ENCODE measurements at regions not wholly inside any gene's neighbourhood (a gene's known extent, or its start where the extent isn't known, plus 50 kb on each side); places are given as distances from the start of the nearest gene placed in this dataset.
A peak's percentile ranks its signal among the peaks of the same experiment; 100 is the strongest.
"Not testable (repeated sequence)": the region's sequence is repeated elsewhere in the genome, so short reads cannot be mapped to it uniquely, and the experiment has no call there.

DNA sequence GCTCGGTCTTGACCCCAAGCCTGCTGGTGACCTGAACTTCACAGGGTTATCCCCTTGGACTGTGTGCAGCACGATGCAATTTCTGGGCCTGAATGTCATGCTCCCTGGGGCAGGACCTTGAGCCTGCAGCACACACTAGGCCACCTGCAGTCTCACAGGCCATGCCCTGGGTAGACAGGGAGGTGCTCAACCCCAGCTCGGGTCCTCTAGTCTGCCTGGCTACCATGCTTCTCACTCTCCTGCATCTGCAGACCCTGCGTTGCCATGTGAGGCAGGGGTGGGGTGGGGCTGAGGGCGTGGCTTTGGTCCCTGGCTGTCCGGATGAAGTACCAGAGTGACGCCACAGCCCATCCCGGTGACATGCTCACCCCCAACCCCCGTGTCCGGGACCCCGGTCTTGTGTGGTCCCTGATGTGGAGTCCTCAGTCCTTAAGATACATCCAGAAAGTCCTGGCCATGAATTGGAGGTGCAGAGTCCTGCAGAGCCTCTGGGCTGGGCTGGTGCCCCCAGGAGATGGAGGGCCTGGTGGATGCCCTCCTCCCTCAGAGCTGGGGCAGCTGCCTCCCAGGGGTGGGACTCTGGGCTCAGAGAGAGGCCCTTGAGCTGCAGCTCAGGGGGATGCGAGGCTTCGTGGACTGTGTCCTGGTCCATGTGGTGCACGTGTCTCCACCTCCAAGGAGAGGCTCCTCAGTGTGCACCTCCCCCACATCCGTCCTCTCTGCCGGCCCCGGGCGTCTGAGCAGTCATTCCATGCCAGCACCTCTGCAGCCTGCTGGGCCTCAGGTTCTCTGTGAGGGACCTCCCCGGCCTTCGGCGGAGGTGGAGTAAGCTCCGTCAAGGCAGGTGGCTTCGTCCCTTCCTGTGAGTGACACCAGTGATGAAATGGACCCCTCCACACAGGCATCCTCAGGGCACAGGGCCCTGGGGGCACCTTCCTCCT, 402.1 kb downstream of the TMEM121 start:
- DNase-seq: not testable (repeated sequence)

DNA sequence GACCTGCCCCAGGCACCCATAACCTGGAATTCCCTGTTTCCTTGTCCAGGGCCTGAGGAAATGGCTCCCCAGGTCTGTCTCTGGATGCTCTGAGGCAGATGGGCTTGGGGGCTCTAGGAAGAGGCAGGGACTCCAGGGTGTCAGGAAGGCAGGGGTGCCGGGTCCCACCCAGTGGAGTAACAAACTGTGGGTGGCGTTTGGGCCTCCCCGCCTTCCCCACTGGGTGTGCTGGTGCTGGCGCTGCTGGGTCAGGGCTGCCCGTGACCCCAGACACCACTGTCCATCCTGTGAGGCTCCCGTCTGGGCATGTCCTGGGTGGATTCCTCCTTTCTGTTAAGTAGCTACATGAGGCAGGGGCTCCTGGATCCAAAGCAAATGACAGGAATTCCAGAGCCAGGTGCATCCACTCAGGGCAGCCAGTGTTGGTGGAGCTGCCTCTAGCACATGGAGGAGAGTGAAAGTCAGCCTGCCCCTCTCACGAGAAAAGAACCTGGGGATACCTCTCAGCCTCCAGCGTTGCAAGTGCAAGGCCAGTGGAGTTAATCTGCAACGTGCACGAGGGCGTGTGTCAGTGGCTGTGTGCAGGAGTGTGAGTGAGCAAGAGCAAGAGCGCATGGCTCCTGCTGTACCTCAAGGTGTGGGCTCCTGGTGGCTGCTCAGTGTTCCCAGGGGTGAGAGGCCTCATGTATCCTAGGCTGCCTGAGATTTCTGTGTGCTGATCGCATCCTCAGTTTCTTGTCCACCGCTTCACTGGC, 403.1 kb downstream of the TMEM121 start:
- DNase-seq: no peak

DNA sequence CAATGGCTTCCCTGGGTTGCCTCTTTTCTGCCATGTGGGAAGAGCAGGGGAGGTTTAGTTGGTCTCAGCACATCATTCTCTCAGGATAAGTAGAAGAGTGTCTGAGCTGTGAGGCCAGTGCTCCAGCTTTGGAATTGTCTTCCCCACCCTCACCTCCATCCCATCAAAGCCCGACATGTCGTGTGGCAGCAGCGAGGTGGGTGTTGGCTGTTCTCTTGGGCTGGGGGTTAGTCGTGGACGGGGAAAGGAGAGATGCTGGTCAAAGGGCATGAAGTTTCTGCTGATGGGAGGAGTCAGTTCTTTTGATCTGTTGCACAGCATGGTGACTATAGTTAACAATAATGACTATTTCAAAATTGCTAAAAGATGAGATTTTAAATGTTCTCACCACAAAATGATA, 404.2 kb downstream of the TMEM121 start:
- DNase-seq: no peak

DNA sequence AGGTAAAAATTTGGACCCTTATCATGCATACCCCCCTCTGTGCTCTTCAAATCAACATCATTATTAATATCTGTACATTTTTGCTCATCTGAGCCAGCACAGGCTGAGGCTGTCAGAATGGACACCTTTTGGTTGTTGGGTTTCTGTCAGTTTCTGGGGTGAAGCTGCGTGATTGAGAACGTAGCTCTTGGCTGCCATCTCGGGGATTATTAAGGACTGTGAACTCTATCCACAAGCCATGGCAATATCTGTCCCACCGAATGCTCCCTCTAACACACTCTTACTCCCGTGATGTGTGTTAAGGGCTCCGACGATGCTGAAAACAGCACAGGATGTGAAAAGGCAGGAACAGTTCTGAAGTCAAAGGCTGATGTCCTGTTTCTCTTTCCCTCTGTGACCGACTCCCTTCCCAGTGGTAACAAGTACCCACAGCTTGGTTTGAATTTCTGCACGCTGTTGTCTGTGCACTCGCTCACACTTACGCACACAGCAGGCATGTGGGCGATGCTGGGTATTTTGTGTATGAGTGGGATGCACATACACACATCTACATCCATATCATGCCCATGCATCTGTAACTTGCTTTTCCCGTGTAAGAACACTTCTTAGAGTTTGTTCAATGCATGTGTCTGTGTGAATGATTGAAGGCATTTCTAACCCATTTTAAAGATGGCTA, 405.6 kb downstream of the TMEM121 start:
- DNase-seq: peak; percentile 98

DNA sequence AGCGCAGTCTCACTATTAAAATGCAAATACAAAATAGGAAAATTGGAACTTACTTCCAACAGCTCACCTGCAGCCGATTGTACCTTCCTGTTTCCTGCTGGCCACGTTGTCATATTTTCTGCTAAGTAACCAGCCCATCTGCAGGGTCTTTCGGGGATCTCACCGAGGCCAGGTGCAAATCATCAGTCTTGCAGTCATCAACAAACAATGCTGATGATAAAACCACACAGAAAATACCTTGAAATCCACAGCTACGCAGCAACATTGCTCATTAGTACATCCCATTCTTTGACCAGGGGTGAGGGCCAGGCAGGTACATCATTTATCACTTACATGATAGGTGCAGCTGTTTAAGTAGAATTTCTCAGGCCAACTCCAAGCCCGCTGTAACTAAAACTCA, 406.9 kb downstream of the TMEM121 start:
- DNase-seq: no peak

DNA sequence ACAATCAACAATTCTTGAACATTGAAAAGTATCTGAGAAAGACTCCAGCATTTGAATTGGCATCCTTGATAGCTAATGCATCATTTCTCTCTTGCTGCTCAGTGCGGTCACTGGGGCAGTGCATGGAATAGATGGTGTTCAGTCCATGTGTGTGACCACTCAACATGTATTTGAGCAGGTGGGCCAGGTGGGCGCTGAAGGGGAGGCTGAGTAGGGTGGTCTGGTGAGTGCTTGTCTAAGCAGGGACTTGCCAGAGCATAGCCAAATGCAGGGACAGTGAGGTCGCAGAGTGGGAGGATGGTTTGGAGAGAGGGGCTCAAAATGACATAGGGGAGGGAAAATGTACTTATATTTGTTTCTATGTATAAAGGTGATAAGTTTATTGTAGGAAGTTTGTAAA, 409.0 kb downstream of the TMEM121 start:
- DNase-seq: no peak

DNA sequence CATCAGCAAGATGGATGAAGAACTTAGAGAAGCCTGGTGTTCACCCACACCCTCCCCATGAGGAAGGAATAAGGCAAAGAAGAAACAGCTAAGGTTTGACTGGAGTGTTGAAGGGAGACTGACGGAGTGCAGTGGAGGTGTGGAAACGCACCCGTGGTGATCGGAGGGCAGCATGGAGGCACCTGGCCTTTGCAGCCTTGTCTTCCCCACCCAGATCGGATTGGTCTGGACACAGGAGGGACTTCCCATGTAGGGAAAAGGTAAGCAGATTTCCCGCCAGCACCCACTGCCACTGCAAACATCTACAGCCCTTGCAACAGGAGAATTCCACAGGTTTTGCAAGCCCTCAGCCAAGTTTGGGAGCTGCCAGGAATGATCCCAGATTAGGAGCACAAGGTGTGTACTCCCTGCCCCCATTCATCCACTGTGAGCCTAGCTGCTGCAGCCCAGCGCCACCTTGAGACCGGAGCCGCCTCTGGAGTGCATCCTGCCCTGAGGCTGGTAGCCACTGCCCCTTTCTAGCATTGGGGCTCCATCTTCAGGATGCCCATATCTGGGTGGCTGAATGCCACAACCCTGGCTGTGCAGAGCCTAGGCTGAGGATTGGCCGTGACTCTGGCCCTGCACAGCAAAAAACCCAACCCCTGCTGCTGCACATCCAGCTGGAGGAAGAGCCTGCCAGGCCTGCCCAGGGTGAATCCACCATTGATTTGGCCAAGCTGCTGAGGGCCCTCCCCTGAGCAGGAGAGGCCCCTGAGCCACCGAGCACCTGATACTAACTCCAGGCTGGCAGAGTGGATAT, 411.1 kb downstream of the TMEM121 start:
- DNase-seq: no peak

DNA sequence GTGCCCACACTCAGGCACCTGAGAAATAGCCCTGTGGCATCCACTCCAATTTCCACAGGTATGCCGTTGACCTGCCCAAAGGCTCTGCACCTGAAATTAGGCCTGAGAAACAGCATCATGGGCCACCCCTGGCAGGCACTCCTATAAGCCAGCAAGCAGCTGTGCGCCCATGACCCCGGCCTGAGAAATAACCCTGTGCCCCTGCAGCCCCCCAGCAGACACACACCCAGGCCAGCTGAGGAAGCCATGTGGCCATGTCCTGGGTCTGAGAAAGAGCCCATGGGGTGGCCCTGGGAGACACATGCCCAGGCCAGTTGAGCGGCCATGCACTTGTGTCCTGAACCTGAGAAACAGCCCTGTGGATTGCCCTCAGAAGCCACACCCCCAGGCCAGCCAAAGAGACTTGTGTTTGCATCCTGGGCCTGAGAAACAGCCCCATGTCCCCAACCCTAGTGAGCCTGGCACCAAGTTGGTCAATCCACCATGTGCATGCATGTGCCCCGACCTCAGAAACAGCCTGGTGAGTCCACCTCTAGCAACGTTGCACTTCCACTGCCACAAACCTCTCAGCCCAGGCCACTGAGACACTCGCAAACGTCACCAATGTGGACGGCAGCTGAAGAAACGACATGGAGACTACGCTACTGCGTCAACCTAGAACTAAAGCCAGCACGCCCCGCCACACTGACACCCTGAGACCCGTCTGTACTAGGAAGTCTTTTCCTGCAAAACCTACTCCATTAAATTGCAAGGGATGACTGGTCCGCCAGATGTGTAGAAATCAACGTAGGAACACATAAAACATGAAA, 411.9 kb downstream of the TMEM121 start:
- no peak for DNase-seq

DNA sequence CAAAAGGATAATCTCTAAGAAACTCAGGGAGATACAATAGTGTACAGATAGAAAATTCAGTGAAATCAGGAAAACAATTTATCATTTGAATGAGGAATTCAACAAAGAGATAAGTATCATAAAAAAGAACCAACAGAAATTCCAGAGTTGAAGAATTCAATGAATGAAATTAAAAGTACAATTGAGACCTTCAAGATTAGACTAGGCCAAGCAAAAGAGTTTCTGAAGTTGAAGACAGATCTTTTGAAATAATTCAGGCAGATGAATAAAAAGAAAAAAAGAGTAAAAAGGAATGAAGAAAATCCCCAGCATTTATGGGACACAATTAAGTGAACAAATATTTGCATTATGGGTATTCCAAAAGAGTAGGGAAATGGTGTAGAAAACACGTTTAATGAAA, 412.6 kb downstream of the TMEM121 start:
- DNase-seq: no peak

DNA sequence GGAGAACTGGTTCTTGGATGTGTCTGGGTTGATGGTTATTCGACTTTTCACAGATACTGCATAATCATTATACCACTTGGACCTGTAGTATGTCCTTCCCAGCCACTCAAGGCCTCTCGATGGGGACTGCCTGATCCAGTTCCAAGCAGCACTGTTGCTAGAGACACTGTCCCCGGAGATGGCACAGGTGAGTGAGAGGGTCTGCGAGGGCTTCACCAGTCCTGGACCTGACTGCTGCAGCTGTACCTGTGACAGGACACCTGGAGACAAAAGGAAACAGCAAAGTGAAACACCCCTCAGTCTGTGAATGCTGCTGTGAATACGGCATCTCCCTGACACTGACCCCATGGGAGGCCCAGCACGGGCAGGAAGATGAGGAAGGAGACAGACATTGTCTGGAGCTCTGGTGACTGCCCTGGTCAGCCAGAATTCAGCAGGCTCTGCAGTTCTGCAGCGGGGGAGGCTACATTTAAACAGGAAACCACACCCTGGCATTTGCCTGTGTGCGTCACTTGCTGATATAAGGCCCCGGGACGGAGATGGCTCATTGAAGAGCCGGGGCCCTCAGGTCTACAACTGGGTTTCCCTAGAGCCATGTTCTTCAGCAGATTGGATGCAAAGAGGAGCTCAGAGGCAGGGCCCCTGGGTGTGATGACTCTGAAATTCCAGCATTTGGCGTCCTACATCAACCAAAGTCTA, 413.6 kb downstream of the TMEM121 start:
- no peak for DNase-seq

DNA sequence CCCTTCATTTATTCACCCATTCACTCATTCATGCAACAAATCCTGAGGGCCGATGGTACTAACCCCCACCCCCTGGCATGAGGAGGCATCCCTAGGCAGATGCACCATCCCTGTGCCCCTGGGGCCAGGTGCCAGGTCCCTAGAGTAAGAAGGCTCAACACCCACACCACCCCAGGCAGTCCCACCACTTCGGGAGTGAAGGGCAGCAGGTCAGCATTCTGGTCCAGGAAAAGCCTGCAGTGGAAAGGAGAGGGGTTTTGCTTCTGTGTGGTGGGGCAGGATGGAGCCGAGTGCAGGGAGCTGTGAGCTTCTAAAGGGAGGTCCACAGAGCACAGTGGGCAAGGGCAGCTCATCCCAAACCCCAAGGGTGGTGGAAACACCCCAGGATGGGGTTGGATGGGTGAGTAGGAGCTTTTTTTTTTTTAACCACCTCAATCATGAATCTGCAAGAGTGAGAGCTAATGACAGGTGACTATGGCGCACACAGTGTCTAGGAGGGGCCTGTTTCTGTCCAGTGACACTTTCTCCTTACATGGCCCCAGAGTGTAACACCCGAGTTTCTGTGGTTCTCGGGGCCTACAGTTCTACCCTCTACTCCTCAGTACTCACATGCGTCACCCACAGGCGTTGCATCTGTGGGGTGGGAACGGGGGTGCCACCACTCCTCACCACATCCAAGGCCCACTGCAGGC, 414.3 kb downstream of the TMEM121 start:
- no peak for DNase-seq

DNA sequence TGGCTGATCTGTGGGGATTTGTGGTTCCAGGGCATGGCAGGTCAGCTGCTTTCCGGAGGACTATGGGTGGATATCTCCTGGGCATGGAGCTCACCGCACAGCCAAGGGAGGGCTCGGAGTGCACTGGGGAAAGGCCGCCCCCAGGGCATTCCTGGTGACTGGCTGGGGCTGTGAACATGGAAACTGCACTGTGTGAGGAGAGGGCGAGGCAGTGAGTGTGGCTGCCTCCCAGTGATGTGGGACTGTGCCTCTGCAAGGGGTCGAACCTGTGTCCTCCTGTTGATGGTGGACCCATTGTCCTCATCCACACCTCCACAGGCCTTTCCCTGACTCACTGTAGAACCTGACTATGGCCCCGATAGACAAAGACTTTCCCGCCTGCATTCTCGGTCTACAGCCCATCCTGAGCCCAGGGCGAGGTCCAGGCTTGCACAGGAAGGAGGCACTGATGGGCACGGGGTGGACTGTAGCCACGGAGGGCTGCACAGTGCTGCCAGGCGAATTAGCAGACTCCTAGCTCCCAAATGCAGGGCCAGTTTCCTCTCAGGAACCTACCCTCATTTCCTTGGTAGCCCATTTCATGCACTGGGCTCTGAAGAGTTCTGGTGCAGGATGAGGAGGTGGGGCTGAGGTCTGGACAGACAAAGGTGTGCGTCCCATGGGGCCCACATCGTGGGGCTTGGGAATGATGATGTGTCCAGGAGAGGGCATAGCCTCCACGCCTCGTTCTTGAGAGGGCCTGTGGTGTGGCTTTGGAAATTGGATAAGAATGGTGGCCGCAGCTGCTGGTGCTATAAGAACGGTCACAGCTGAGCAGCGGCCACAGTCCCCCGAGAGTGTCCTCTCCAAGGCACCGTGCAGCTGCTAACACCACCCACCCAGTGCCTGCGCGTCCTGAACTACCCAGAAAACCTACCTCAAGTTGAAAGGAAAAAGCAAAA, 415.1 kb downstream of the TMEM121 start:
- no peak for DNase-seq

DNA sequence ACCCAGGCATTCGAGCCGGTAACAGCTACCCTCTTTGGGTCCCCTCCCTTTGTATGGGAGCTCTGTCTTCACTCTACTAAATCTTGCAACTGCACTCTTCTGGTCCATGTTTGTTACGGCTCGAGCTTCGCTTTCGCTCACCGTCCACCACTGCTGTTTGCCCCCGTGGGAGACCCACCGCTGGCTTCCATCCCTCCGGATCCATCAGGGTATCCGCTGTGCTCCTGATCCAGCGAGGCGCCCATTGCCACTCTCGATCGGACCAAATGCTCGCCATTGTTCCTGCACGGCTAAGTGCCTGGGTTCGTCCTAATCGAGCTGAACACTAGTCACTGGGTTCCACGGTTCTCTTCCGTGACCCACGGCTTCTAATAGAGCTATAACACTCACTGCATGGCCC, 416.3 kb downstream of the TMEM121 start:
- not testable (repeated sequence) for DNase-seq

DNA sequence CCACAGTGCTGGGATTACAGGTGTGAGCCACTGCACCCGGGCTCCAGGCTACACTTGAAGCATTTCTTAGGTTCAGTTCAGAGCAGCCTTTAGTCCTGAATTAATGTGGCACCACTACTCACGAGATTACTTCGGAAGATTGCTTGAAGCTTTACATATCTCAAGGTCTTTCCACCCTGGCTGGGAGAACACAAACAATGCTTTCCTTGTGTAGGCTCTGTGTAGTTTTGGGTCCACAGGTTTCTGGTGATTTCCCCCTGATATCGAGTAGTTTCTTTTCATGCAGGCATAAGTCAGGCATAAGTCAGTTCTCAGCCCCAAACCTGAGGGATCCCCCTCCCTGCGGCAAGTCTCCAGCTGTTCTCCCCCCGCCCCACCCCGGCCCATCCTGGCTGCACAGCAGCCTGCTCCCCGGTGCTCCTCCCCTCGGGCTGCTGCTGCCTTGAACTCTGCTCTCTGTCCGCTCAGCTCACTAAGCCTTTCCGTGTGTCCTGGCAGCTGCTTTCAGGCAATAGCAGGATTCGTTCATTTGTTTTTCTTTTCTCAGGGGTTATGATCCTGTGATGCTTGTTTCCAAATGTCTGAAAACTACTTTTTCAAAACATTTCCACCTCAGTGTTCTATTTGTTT, 417.7 kb downstream of the TMEM121 start:
- DNase-seq: no peak

DNA sequence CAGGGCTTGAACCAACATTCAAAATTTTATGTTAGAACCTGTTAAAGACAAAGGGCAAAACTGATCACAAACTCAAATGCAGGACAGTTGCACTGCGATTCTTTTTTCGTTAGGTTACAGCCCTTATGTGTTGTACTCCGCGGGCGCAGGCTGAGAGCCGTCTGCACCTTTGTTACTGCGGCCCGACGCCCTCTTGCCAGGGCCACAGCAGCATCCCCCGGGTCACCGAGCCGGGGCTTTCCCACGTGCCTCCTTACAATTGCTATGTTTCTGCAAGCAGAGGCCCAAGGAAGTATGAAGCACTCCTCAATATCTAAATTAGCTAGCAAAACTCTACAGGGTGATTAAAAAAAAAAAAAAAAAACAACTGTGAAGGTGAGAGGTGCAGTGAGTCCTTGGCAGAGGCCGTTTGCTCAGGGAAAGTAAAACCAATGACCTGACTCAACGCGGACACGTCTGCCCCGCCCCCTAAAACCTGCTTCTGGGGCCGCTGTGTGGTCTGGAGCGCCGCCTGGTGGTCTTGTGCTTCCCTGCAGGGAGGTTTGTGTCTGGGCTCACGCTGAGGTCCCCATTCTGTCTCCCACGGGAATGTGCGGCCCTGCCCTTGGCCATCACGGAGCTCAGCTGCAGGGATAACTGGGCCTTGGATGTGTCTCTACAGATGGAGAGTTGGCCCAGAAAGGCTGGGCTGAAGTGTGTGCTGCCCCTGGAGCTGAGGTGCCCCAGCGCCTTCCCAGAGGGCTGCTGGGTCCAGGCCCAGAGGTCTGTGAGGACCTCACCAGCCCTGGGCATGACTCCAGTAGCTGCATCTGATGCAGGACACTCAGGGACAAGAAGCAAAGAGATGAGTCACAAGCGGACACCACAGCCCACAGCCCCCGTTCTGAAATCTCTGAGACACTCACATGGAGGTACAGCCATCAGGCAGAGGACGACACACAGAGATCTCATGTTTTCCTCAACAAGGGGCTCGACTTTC, 418.5 kb downstream of the TMEM121 start:
- DNase-seq: peak; percentile 34

DNA sequence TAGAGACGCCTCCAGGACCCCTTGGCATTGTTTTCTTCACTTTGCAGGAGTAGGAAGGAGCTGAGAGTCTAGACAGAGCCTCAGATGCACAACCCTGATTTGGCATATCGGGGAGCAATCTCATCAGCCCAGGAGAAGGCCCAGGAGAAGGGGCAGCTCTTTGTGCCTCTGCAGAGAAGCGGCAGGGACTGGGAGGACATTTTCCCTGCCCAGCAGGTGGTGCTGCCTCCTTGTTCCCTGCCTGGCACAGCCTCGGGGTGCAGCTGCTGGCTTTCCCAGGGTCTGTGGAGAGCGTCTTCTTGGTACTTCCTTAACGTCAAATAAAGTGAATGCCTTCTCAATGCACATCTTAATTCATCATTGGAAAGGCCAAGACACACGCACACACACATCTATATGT, 419.5 kb downstream of the TMEM121 start:
- DNase-seq: peak; percentile 73

DNA sequence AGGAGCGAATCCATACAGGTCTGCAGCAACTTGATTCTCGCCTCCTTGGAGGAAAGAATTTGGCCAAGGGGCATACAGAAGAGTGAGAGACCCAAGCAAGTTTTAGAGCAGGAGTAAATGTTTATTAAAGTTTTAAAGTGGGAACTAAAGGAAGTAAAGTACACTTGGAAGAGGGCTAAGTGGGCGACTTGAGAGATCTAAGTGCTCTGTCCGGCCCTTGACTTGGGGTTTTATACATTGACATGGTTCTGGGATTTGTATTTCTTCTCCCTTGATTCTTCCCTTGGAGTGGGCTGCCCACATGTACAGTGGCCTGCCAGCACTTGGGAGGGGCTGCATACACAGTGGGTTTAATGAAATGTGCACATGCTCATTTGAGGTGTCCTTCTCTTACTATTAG, 421.2 kb downstream of the TMEM121 start:
- DNase-seq: no peak

DNA sequence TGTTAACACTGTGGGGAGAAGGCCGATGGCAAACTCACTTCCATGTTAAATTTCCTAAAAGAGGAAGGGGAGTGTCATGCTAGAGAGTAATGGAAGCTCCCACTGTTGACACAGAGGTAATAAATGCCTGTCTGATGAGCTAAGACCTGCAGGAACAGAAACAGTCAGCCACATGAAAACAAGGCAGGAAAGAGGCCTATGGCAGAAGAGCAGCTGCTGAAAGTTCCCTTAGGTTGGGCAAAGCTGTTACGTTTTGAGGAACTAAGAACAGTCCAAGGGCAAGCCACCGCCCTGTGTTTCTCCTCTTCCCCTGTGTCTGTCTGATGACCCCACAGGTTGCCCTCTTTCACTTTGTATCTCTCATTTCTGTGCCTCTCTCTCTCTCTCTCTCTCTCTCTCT, 422.6 kb downstream of the TMEM121 start:
- not testable (repeated sequence) for DNase-seq
